B cell (primary cell): ENCODE measurements at regions not wholly inside any gene's neighbourhood (a gene's known extent, or its start where the extent isn't known, plus 50 kb on each side); places are given as distances from the start of the nearest gene placed in this dataset.

ENCODE experiments used
- ATAC-seq: fragments of 200-7000 bp; cut with Tn5 transposase; one replicate; pipeline ENCODE4 v1.10.0; 2021; ENCODE audit warnings: low read depth, mild to moderate bottlenecking, moderate number of reproducible peaks, moderate library complexity
- CTCF ChIA-PET: fragments of 350-600 bp; sonication (Branson Sonifier 250); formaldehyde crosslinking; loops from one replicate; lab custom pipeline; 2021; ENCODE audit warnings: antibody characterized with exemption, inconsistent platforms; lab: Charles Lee
- POLR2A ChIA-PET: fragments of 350-600 bp; sonication (Branson Sonifier 250); formaldehyde crosslinking; loops from one replicate; lab custom pipeline; 2021; ENCODE audit warnings: antibody characterized with exemption; lab: Charles Lee
- DNase-seq: peaks from one replicate; pipeline ENCODE4 v3.0.0; 2013
- H2AFZ ChIP-seq: 2 replicates; pipeline ENCODE4 v1.6.1; 2012; ENCODE audit warnings: mild to moderate bottlenecking, low read depth, low read length; ENCODE audit not compliant: insufficient read depth, poor library complexity, severe bottlenecking
- H3K27ac ChIP-seq, 2 donors: 1 replicate in 1 of 2; 2 replicates in 1 of 2; pipeline ENCODE4 v1.5.1; 2012 to 2013; ENCODE audit warnings: low read length in 2 of 2, mild to moderate bottlenecking in 2 of 2, moderate library complexity in 1 of 2
- H3K27me3 ChIP-seq, 4 experiments: fragments of 200-600 bp in 1 of 4; sonication (generic) in 1 of 4; replicated peaks in 1 of 4; 1 replicate in 2 of 4; 2 replicates in 2 of 4; pipeline versions ENCODE4 v1.6.1 to v1.7.0; 2013 to 2016; ENCODE audit warnings: low read length in 3 of 4, mild to moderate bottlenecking in 2 of 4, mixed read lengths in 1 of 4, moderate library complexity in 1 of 4; ENCODE audit not compliant: insufficient read depth in 4 of 4, control insufficient read depth in 3 of 4; ENCODE audit errors: control extremely low read depth in 1 of 4
- H3K36me3 ChIP-seq, 2 experiments: replicated peaks in 1 of 2; 1 replicate in 1 of 2; 2 replicates in 1 of 2; pipeline versions ENCODE4 v1.6.1 to v1.7.1; 2013; ENCODE audit warnings: low read length in 1 of 2; ENCODE audit not compliant: insufficient read depth in 2 of 2, control insufficient read depth in 1 of 2; ENCODE audit errors: control extremely low read depth in 1 of 2, extremely low read depth in 1 of 2
- H3K4me1 ChIP-seq, 2 donors: fragments of 200-600 bp in 1 of 2; sonication (generic) in 1 of 2; 1 replicate in 1 of 2; 2 replicates in 1 of 2; pipeline versions ENCODE4 v1.5.1 to v1.6.1; 2013 to 2017; ENCODE audit warnings: low read length in 2 of 2; ENCODE audit not compliant: control insufficient read depth in 2 of 2, insufficient read depth in 2 of 2
- H3K4me2 ChIP-seq: replicated peaks from 2 replicates; pipeline ENCODE3; 2012; ENCODE audit warnings: mild to moderate bottlenecking, low read depth, low read length; ENCODE audit not compliant: poor library complexity, severe bottlenecking
- H3K4me3 ChIP-seq, 5 experiments: fragments of 200-600 bp in 1 of 5; sonication (generic) in 1 of 5; 1 replicate in 3 of 5; 2 replicates in 2 of 5; pipeline versions ENCODE4 v1.5.1 to v1.7.0; 2011 to 2016; ENCODE audit warnings: low read length in 4 of 5, mild to moderate bottlenecking in 4 of 5, low read depth in 2 of 5, control low read depth in 1 of 5, moderate library complexity in 1 of 5; ENCODE audit not compliant: insufficient read depth in 1 of 5; ENCODE audit errors: control extremely low read depth in 1 of 5, extremely low read depth in 1 of 5
- H3K79me2 ChIP-seq: fragments of 200-600 bp; sonication (generic); one replicate; pipeline ENCODE4 v1.6.0; 2016; ENCODE audit warnings: low read length; ENCODE audit not compliant: control insufficient read depth, insufficient read depth
- H3K9ac ChIP-seq: fragments of 200-600 bp; sonication (generic); 2 replicates; pipeline ENCODE4 v1.6.1; 2017; ENCODE audit warnings: mild to moderate bottlenecking, low read length, moderate library complexity
- H3K9me3 ChIP-seq, 3 donors: one replicate each; pipeline versions ENCODE4 v1.6.1 to v1.7.1; 2013; ENCODE audit warnings: low read length in 2 of 3; ENCODE audit not compliant: control insufficient read depth in 2 of 3, insufficient read depth in 1 of 3; ENCODE audit errors: control extremely low read depth in 1 of 3
- H4K20me1 ChIP-seq: 2 replicates; pipeline ENCODE4 v1.6.0; 2012; ENCODE audit warnings: mild to moderate bottlenecking, low read length; ENCODE audit not compliant: insufficient read depth, control insufficient read depth, poor library complexity, severe bottlenecking
- H3K27ac Mint-ChIP-seq: one replicate; pipeline ENCODE4 v1.8.0; 2021; ENCODE audit warnings: mixed read lengths
- H3K27me3 Mint-ChIP-seq: one replicate; pipeline ENCODE4 v1.8.0; 2021; ENCODE audit warnings: mixed read lengths
- H3K4me1 Mint-ChIP-seq: one replicate; pipeline ENCODE4 v1.8.0; 2021; ENCODE audit warnings: mixed read lengths
- H3K4me3 Mint-ChIP-seq: one replicate; pipeline ENCODE4 v1.8.0; 2021; ENCODE audit warnings: mixed read lengths
- H3K9me3 Mint-ChIP-seq: one replicate; pipeline ENCODE4 v1.8.0; 2022; ENCODE audit warnings: mixed read lengths; ENCODE audit not compliant: insufficient read depth
- EZH2 ChIP-seq: IDR thresholded peaks from 2 replicates; pipeline ENCODE4 v1.6.1; 2012; ENCODE audit warnings: borderline replicate concordance, low read depth, mild to moderate bottlenecking, moderate library complexity, low read length; ENCODE audit not compliant: insufficient read depth, poor library complexity, severe bottlenecking
- WGBS: methylation state at CpG from one replicate; pipeline ENCODE4 v1.1.5; 2013; ENCODE audit warnings: missing lambda C conversion rate; ENCODE audit not compliant: insufficient coverage; 5-methylcytosine and 5-hydroxymethylcytosine counted together
- intact Hi-C: fragments of 100-400 bp; cut with micrococcal nuclease; formaldehyde crosslinking; loops from one replicate; pipeline ENCODE4 v1.10.0; 2022
- TF ChIP-seq, protein P1 (sequence below): fragments of 200-600 bp; IDR thresholded peaks from one replicate; pipeline ENCODE4 v1.8.0; 2022; ENCODE audit warnings: antibody characterized with exemption, mild to moderate bottlenecking

DNA sequence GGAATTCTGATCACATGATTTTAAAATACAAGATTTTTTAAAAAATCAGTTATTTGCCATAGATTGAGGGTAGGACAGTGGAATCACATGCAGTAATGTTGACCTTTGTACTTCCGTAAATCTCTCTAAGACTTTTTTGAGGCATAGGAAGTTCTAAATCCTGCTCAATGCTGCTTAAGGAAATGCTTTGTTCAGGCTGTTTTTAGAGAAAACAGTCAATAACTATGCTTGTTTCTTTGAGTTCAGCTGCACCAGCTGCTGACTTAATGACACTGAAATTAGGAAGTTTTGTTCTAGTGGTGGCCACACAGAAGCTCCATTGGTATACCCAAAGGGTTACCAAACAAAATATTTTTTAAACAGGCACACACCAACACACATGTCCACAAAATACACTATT lies 60.9 kb downstream of the KLF12 start:
- H3K9me3 ChIP-seq = peaks cover 0 to 1% (median 0%) of the 10 kb centered on the region in 3 donors
- H3K4me3 ChIP-seq = no peak overlapping the region
- H3K4me1 ChIP-seq = peaks cover 12 to 41% of the 10 kb centered on the region in 2 donors
- 88% methylated on average over 1 of the region's 1 CpG for WGBS
- CTCF ChIA-PET = interaction anchor here (1.3 kb wide), 1 partner anchor 23 kb away, joined by 3 read pairs; no protein-coding TSS in a partner anchor
- no peak overlapping the region for H3K4me2 ChIP-seq
- H3K9me3 Mint-ChIP-seq = no peaks in the 10 kb centered on the region
- no peak overlapping the region for H3K27ac Mint-ChIP-seq
- H3K36me3 ChIP-seq = peaks cover 0 to 7% of the 10 kb centered on the region in 2 experiments
- no peak overlapping the region for H3K27ac ChIP-seq
- DNase-seq = no peak
- H3K27me3 ChIP-seq = no peaks in the 10 kb centered on the region
- no peak overlapping the region for H3K4me3 Mint-ChIP-seq
- no peaks in the 10 kb centered on the region for H4K20me1 ChIP-seq
- TF ChIP-seq, protein P1, sequence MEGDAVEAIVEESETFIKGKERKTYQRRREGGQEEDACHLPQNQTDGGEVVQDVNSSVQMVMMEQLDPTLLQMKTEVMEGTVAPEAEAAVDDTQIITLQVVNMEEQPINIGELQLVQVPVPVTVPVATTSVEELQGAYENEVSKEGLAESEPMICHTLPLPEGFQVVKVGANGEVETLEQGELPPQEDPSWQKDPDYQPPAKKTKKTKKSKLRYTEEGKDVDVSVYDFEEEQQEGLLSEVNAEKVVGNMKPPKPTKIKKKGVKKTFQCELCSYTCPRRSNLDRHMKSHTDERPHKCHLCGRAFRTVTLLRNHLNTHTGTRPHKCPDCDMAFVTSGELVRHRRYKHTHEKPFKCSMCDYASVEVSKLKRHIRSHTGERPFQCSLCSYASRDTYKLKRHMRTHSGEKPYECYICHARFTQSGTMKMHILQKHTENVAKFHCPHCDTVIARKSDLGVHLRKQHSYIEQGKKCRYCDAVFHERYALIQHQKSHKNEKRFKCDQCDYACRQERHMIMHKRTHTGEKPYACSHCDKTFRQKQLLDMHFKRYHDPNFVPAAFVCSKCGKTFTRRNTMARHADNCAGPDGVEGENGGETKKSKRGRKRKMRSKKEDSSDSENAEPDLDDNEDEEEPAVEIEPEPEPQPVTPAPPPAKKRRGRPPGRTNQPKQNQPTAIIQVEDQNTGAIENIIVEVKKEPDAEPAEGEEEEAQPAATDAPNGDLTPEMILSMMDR = no peak
- TF ChIP-seq EZH2 = no peak
- H3K9ac ChIP-seq = no peak overlapping the region
- H3K79me2 ChIP-seq = peaks cover 98% of the 10 kb centered on the region
- no peak overlapping the region for H2AFZ ChIP-seq
- H3K27me3 Mint-ChIP-seq = no peaks in the 10 kb centered on the region
- ATAC-seq = no peak
- POLR2A ChIA-PET = no interaction called here
- peaks cover 70% of the 10 kb centered on the region for H3K4me1 Mint-ChIP-seq
- intact Hi-C loops = loop anchor here (5.0 kb wide), 1 partner anchor 34 kb away; no protein-coding TSS in a partner anchor

DNA sequence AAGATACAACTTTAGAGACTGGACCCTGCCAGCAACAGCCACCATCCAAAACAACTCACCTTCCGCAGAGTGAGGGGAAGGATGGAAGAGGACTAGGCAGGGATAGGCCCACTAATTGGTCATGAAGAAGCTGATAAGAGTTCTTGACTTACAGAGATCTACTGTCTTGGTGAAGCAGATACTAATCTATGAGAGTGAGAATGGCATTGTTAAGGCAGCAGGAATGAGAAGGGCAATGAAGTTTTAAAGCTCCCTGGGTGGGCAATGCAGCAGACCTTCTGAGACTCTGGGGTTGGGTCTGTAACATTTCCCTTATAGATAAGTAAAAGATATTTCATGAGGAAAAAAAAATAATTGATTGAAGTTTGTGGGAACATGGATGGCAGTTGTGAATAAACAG lies 63.7 kb downstream of the KLF12 start:
- H3K4me1 Mint-ChIP-seq = peaks cover 71% of the 10 kb centered on the region
- peaks cover 14 to 45% of the 10 kb centered on the region in 2 donors for H3K4me1 ChIP-seq
- DNase-seq = no peak
- H3K9ac ChIP-seq = no peak overlapping the region
- ChIA-PET POLR2A (no interaction called here), CTCF (interaction anchor here (0.8 kb wide), 1 partner anchor 45 kb away, joined by 4 read pairs; no protein-coding TSS in a partner anchor)
- H3K79me2 ChIP-seq = peaks cover 96% of the 10 kb centered on the region
- no CpG with 5 or more reads among the region's 1 CpG for whole genome bisulfite sequencing
- peaks cover 0 to 7% of the 10 kb centered on the region in 2 experiments for H3K36me3 ChIP-seq
- peak overlapping the region; percentile 34 for H3K4me2 ChIP-seq
- no peaks in the 10 kb centered on the region for H4K20me1 ChIP-seq
- no peak for ATAC-seq
- H3K27me3 Mint-ChIP-seq = no peaks in the 10 kb centered on the region
- peak overlapping the region; percentile 26 for H2AFZ ChIP-seq
- no peak overlapping the region for H3K4me3 ChIP-seq
- no peaks in the 10 kb centered on the region for H3K9me3 Mint-ChIP-seq
- no peaks in the 10 kb centered on the region for H3K27me3 ChIP-seq
- H3K27ac ChIP-seq = peak overlapping the region in 1 of 2 donors; percentile 58
- intact Hi-C loops = loop anchor here (5.0 kb wide), 1 partner anchor 37 kb away; no protein-coding TSS in a partner anchor
- H3K4me3 Mint-ChIP-seq = no peak overlapping the region
- peaks cover 0 to 1% (median 0%) of the 10 kb centered on the region in 3 donors for H3K9me3 ChIP-seq
- TF ChIP-seq, protein P1 = no peak
- TF ChIP-seq EZH2 = no peak
- peak overlapping the region; percentile 76 for H3K27ac Mint-ChIP-seq
